ENCODE measurements at regions not wholly inside any gene's neighbourhood (a gene's known extent, or its start where the extent isn't known, plus 50 kb on each side); places are given as distances from the start of the nearest gene placed in this dataset.

GRCh38 chr1:98260412-98260811 is 339.6 kb upstream of the DPYD start:
- Histone ChIP-seq H3K4me1 (ENCODE audit: low read depth, poor library complexity, severe bottlenecking) (no peaks in the 10 kb centered on the region), H3K4me3 (IDR thresholded peaks at IDR 0.05; ENCODE audit: insufficient read depth, low read depth, low read length) (no peak overlapping the region), H3K27me3 (ENCODE audit: insufficient read depth, low read depth) (no peaks in the 10 kb centered on the region), H3K36me3 (ENCODE audit: insufficient read depth) (no peaks in the 10 kb centered on the region), H4K20me1 (ENCODE audit: insufficient read depth) (no peaks in the 10 kb centered on the region), H3K27ac (no peak overlapping the region), H3K79me2 (ENCODE audit: insufficient read depth, low read depth) (no peaks in the 10 kb centered on the region), H3K9ac (no peak overlapping the region), H2AFZ (ENCODE audit: low read depth) (no peak overlapping the region), H3K4me2 (no peak overlapping the region)
- TF ChIP-seq CTCF (conservative IDR thresholded peaks at IDR 0.05; ENCODE audit: low read depth, low read length), result no peak

GRCh38 chr1:98256700-98257099 is 335.9 kb upstream of the DPYD start:
- H3K9ac ChIP-seq, result no peak overlapping the region
- H4K20me1 ChIP-seq (ENCODE audit: insufficient read depth), result no peaks in the 10 kb centered on the region
- no peak for TF ChIP-seq CTCF (conservative IDR thresholded peaks at IDR 0.05; ENCODE audit: low read depth, low read length)
- no peak overlapping the region for H3K4me3 ChIP-seq (IDR thresholded peaks at IDR 0.05; ENCODE audit: insufficient read depth, low read depth, low read length)
- H2AFZ ChIP-seq (ENCODE audit: low read depth), result no peak overlapping the region
- no peaks in the 10 kb centered on the region for H3K4me1 ChIP-seq (ENCODE audit: low read depth, poor library complexity, severe bottlenecking)
- no peaks in the 10 kb centered on the region for H3K27me3 ChIP-seq (ENCODE audit: insufficient read depth, low read depth)
- H3K36me3 ChIP-seq (ENCODE audit: insufficient read depth), result no peaks in the 10 kb centered on the region
- H3K79me2 ChIP-seq (ENCODE audit: insufficient read depth, low read depth), result no peaks in the 10 kb centered on the region
- H3K4me2 ChIP-seq, result no peak overlapping the region
- no peak overlapping the region for H3K27ac ChIP-seq

GRCh38 chr1:98253145-98253544 is 332.3 kb upstream of the DPYD start:
- no peaks in the 10 kb centered on the region for H4K20me1 ChIP-seq (ENCODE audit: insufficient read depth)
- H3K9ac ChIP-seq, result no peak overlapping the region
- no peak overlapping the region for H3K4me3 ChIP-seq (IDR thresholded peaks at IDR 0.05; ENCODE audit: insufficient read depth, low read depth, low read length)
- H3K4me1 ChIP-seq (ENCODE audit: low read depth, poor library complexity, severe bottlenecking), result no peaks in the 10 kb centered on the region
- no peaks in the 10 kb centered on the region for H3K36me3 ChIP-seq (ENCODE audit: insufficient read depth)
- H3K4me2 ChIP-seq, result no peak overlapping the region
- no peak for TF ChIP-seq CTCF (conservative IDR thresholded peaks at IDR 0.05; ENCODE audit: low read depth, low read length)
- no peaks in the 10 kb centered on the region for H3K79me2 ChIP-seq (ENCODE audit: insufficient read depth, low read depth)
- H3K27ac ChIP-seq, result no peak overlapping the region
- no peaks in the 10 kb centered on the region for H3K27me3 ChIP-seq (ENCODE audit: insufficient read depth, low read depth)
- H2AFZ ChIP-seq (ENCODE audit: low read depth), result no peak overlapping the region

- no peaks in the 10 kb centered on the region for H3K27me3 ChIP-seq (ENCODE audit: insufficient read depth, low read depth)
- H2AFZ ChIP-seq (ENCODE audit: low read depth), result no peak overlapping the region
- no peak for TF ChIP-seq CTCF (conservative IDR thresholded peaks at IDR 0.05; ENCODE audit: low read depth, low read length)
- H3K4me3 ChIP-seq (IDR thresholded peaks at IDR 0.05; ENCODE audit: insufficient read depth, low read depth, low read length), result no peak overlapping the region
- no peaks in the 10 kb centered on the region for H4K20me1 ChIP-seq (ENCODE audit: insufficient read depth)
- no peaks in the 10 kb centered on the region for H3K4me1 ChIP-seq (ENCODE audit: low read depth, poor library complexity, severe bottlenecking)
- H3K4me2 ChIP-seq, result no peak overlapping the region
- no peak overlapping the region for H3K9ac ChIP-seq
- H3K27ac ChIP-seq, result no peak overlapping the region
- H3K79me2 ChIP-seq (ENCODE audit: insufficient read depth, low read depth), result no peaks in the 10 kb centered on the region
- H3K36me3 ChIP-seq (ENCODE audit: insufficient read depth), result no peaks in the 10 kb centered on the region
Observed at GRCh38 chr1:98251497-98251896, 330.7 kb upstream of the DPYD start.

- Histone ChIP-seq H3K79me2 (ENCODE audit: insufficient read depth, low read depth) (no peaks in the 10 kb centered on the region), H3K27ac (no peak overlapping the region), H3K9ac (no peak overlapping the region), H3K4me3 (IDR thresholded peaks at IDR 0.05; ENCODE audit: insufficient read depth, low read depth, low read length) (no peak overlapping the region), H3K27me3 (ENCODE audit: insufficient read depth, low read depth) (no peaks in the 10 kb centered on the region), H4K20me1 (ENCODE audit: insufficient read depth) (no peaks in the 10 kb centered on the region), H3K4me1 (ENCODE audit: low read depth, poor library complexity, severe bottlenecking) (no peaks in the 10 kb centered on the region), H2AFZ (ENCODE audit: low read depth) (no peak overlapping the region), H3K36me3 (ENCODE audit: insufficient read depth) (no peaks in the 10 kb centered on the region), H3K4me2 (no peak overlapping the region)
- TF ChIP-seq CTCF (conservative IDR thresholded peaks at IDR 0.05; ENCODE audit: low read depth, low read length), result no peak
Observed at GRCh38 chr1:98232678-98233077, 311.8 kb upstream of the DPYD start.

Data from KMS-11 (cell line).